ENCODE measurements at regions not wholly inside any gene's neighbourhood (a gene's known extent, or its start where the extent isn't known, plus 50 kb on each side); places are given as distances from the start of the nearest gene placed in this dataset.

DNA sequence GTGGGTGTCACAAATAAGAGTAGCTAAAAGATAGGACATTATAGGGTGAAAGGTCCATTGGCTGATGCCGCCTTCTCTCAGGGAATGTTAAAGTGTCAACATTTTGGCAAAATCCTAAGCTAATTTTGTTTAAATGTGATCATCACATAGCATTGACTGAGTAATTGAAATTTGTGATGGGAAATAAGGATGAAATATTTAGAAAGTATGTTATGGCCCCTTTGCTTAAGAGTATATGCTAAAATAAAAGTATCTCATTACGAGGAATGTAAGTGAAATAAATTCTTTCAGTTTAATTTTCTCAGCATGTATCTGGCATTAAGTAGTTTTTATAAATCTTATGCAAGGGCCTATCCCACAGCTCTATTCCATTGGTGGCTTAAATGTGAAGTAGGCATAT is 229.2 kb downstream of the PRL start:
- TF ChIP-seq EP300 (IDR thresholded peaks at IDR 0.05) = no peak
- TF ChIP-seq, protein P1, sequence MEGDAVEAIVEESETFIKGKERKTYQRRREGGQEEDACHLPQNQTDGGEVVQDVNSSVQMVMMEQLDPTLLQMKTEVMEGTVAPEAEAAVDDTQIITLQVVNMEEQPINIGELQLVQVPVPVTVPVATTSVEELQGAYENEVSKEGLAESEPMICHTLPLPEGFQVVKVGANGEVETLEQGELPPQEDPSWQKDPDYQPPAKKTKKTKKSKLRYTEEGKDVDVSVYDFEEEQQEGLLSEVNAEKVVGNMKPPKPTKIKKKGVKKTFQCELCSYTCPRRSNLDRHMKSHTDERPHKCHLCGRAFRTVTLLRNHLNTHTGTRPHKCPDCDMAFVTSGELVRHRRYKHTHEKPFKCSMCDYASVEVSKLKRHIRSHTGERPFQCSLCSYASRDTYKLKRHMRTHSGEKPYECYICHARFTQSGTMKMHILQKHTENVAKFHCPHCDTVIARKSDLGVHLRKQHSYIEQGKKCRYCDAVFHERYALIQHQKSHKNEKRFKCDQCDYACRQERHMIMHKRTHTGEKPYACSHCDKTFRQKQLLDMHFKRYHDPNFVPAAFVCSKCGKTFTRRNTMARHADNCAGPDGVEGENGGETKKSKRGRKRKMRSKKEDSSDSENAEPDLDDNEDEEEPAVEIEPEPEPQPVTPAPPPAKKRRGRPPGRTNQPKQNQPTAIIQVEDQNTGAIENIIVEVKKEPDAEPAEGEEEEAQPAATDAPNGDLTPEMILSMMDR (IDR thresholded peaks at IDR 0.05) = no peak
